Hepatocyte (in vitro differentiated cells): ENCODE measurements at regions not wholly inside any gene's neighbourhood (a gene's known extent, or its start where the extent isn't known, plus 50 kb on each side); places are given as distances from the start of the nearest gene placed in this dataset.

Experiments used
- DNase-seq: peaks from one replicate; pipeline ENCODE4 v3.0.0-alpha.2; 2016; ENCODE audit warnings: low spot score
- H2AFZ ChIP-seq: fragments of 200-600 bp; sonication (generic); 2 replicates; pipeline ENCODE4 v1.6.0; 2016; ENCODE audit warnings: antibody characterized with exemption, mild to moderate bottlenecking
- H3K27ac ChIP-seq: fragments of 200-600 bp; sonication (generic); 2 replicates; pipeline ENCODE4 v1.5.1; 2016; ENCODE audit warnings: mild to moderate bottlenecking
- H3K27me3 ChIP-seq: fragments of 200-600 bp; sonication (generic); 2 replicates; pipeline ENCODE4 v1.6.1; 2016
- H3K36me3 ChIP-seq: fragments of 200-600 bp; sonication (generic); replicated peaks from 2 replicates; pipeline ENCODE4 v1.5.1; 2016; ENCODE audit warnings: low read depth; ENCODE audit not compliant: insufficient read depth
- H3K4me1 ChIP-seq: fragments of 200-600 bp; sonication (generic); 2 replicates; pipeline ENCODE4 v1.5.1; 2016; ENCODE audit warnings: mild to moderate bottlenecking, moderate library complexity; ENCODE audit not compliant: insufficient read depth
- H3K4me2 ChIP-seq: fragments of 200-600 bp; sonication (generic); 2 replicates; pipeline ENCODE4 v1.6.0; 2016
- H3K4me3 ChIP-seq: fragments of 200-600 bp; sonication (generic); 2 replicates; pipeline ENCODE4 v1.5.1; 2016; ENCODE audit warnings: mild to moderate bottlenecking
- H3K79me2 ChIP-seq: fragments of 200-600 bp; sonication (generic); 2 replicates; pipeline ENCODE4 v1.6.0; 2017; ENCODE audit warnings: mild to moderate bottlenecking
- H3K9me2 ChIP-seq: fragments of 200-600 bp; sonication (generic); replicated peaks from 2 replicates; pipeline ENCODE4 v1.6.0; 2017; ENCODE audit warnings: mild to moderate bottlenecking; ENCODE audit not compliant: insufficient read depth
- H3K9me3 ChIP-seq: fragments of 200-600 bp; sonication (generic); 2 replicates; pipeline ENCODE4 v1.5.1; 2016; ENCODE audit warnings: low read depth, mild to moderate bottlenecking
- H4K20me1 ChIP-seq: fragments of 200-600 bp; sonication (generic); 2 replicates; pipeline ENCODE4 v1.6.0; 2016; ENCODE audit warnings: mild to moderate bottlenecking; ENCODE audit not compliant: insufficient read depth, poor library complexity, severe bottlenecking
- EZH2 ChIP-seq: fragments of 200-600 bp; sonication (generic); IDR thresholded peaks from 2 replicates; pipeline ENCODE4 v1.6.1; 2016; ENCODE audit warnings: antibody characterized with exemption, mild to moderate bottlenecking, borderline replicate concordance
- EZH2phosphoT487 ChIP-seq: fragments of 200-600 bp; sonication (generic); IDR thresholded peaks from one replicate; pipeline ENCODE4 v1.6.1; 2018; ENCODE audit warnings: antibody characterized with exemption, mild to moderate bottlenecking, low read depth, moderate library complexity; ENCODE audit not compliant: unreplicated experiment, severe bottlenecking
- WGBS: methylation state at CpG from one replicate; pipeline ENCODE4 v1.1.6; 2016; ENCODE audit warnings: low lambda C conversion rate; ENCODE audit errors: missing lambda C conversion rate; 5-methylcytosine and 5-hydroxymethylcytosine counted together
- TF ChIP-seq, protein P1 (sequence below): fragments of 200-600 bp; sonication (generic); IDR thresholded peaks from 2 replicates; pipeline ENCODE4 v1.5.1; 2016; ENCODE audit warnings: antibody characterized with exemption, mild to moderate bottlenecking; ENCODE audit not compliant: poor library complexity

DNA sequence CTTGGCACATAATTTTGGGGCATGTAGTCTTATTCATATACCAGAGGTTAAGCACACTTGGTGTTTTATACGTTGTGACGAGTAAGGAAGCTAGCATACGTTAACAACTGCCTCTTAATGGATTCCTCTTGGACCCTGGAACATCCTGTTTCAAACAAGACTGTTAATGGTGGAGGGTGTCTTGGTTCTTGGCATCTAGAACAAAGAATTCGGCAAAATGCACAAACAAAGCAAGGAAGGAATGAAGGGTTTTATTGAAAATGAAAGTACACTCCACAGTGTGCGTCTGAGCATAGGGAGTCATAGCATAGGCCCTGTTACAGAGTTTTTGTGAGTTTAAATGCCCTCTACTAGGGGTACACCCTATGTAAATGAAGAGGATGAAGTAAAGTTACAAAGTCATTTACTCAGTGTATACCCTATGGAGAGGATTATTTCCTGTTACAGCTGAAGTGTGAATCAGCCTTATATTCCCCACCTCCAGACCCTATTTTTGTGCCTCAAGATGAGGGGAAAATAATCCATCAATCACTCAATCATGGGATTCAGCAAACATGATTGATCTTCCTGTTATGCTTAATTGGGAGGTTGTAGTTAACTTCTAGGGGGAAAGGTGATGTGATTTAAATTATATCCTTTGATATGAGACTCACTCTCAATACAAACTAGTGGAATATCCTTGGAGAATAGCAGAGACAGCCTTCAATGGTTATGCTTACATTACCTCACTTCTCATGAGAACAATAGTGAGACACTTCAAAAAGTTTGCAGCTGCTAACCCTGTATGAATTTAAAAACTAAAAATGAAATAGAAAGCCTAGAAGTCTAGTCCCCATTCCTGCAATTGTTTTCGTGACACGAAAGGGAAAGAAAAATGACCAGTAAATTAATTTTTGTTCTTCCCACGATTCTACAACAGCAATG lies 84.9 kb upstream of the MYO10 start:
- H3K79me2 ChIP-seq: no peaks in the 10 kb centered on the region
- H3K4me3 ChIP-seq: no peak overlapping the region
- H3K9me2 ChIP-seq: no peaks in the 10 kb centered on the region
- peaks cover 5% of the 10 kb centered on the region for H3K4me1 ChIP-seq
- 79% methylated on average over 8 of the region's 8 CpGs for WGBS
- DNase-seq: no peak
- no peaks in the 10 kb centered on the region for H3K36me3 ChIP-seq
- no peak overlapping the region for H3K4me2 ChIP-seq
- TF ChIP-seq EZH2 (no peak), EZH2phosphoT487 (no peak)
- TF ChIP-seq, protein P1, sequence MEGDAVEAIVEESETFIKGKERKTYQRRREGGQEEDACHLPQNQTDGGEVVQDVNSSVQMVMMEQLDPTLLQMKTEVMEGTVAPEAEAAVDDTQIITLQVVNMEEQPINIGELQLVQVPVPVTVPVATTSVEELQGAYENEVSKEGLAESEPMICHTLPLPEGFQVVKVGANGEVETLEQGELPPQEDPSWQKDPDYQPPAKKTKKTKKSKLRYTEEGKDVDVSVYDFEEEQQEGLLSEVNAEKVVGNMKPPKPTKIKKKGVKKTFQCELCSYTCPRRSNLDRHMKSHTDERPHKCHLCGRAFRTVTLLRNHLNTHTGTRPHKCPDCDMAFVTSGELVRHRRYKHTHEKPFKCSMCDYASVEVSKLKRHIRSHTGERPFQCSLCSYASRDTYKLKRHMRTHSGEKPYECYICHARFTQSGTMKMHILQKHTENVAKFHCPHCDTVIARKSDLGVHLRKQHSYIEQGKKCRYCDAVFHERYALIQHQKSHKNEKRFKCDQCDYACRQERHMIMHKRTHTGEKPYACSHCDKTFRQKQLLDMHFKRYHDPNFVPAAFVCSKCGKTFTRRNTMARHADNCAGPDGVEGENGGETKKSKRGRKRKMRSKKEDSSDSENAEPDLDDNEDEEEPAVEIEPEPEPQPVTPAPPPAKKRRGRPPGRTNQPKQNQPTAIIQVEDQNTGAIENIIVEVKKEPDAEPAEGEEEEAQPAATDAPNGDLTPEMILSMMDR: no peak
- no peaks in the 10 kb centered on the region for H3K9me3 ChIP-seq
- H3K27ac ChIP-seq: no peak overlapping the region
- H3K27me3 ChIP-seq: no peaks in the 10 kb centered on the region
- H2AFZ ChIP-seq: no peak overlapping the region
- H4K20me1 ChIP-seq: no peaks in the 10 kb centered on the region

DNA sequence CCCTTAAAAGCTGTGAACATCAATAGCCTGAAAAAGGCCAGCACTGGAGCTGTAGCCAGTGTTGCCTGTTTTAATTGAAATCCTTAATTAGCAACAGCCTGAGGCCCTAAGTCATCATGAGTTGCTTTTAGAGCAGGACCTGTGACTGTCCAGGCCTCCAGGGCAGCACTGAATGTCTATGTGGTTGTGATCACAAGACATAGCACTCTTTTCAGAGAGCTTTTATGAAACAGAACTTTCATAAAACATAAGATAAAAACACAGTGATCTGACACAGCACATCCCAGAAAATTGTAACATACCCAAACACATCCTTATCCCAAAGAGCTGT lies 85.5 kb upstream of the MYO10 start:
- TF ChIP-seq EZH2phosphoT487: no peak
- no peak for TF ChIP-seq EZH2
- TF ChIP-seq, protein P1: no peak
- Histone ChIP-seq H2AFZ (no peak overlapping the region), H3K9me2 (no peaks in the 10 kb centered on the region), H3K27ac (no peak overlapping the region), H3K9me3 (no peaks in the 10 kb centered on the region), H3K4me3 (no peak overlapping the region), H3K79me2 (no peaks in the 10 kb centered on the region), H3K4me1 (peaks cover 5% of the 10 kb centered on the region), H3K27me3 (no peaks in the 10 kb centered on the region), H3K36me3 (no peaks in the 10 kb centered on the region), H3K4me2 (no peak overlapping the region), H4K20me1 (no peaks in the 10 kb centered on the region)
- no peak for DNase-seq

DNA sequence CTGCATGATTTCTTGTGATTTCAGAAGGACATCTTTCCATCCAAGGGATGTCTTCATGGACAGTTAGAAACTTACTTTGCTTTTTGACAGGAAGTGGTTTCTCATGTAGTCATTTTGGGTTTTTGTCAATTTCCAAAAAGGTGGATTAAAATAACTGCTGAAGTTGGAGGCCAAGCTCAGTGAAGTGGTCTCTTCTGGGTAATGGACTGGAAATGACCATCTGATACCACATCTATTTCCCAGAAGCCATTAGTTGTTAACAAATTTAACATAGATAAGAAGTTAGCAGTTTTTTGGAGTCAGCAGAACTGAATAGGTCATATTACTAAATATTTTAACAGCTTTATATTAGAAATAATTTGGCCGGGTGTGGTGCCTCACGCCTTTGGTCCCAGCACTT lies 86.2 kb upstream of the MYO10 start:
- Histone ChIP-seq H3K9me3 (no peaks in the 10 kb centered on the region), H3K27ac (no peak overlapping the region), H3K27me3 (no peaks in the 10 kb centered on the region), H3K79me2 (no peaks in the 10 kb centered on the region), H3K9me2 (no peaks in the 10 kb centered on the region), H3K4me1 (peaks cover 5% of the 10 kb centered on the region), H3K36me3 (no peaks in the 10 kb centered on the region), H3K4me3 (no peak overlapping the region), H3K4me2 (no peak overlapping the region), H4K20me1 (no peaks in the 10 kb centered on the region), H2AFZ (no peak overlapping the region)
- TF ChIP-seq EZH2: no peak
- TF ChIP-seq, protein P1: no peak
- no peak for TF ChIP-seq EZH2phosphoT487
- no peak for DNase-seq
- WGBS: 96% methylated on average over 2 of the region's 2 CpGs
